HepG2 (cell line): ENCODE measurements at regions not wholly inside any gene's neighbourhood (a gene's known extent, or its start where the extent isn't known, plus 50 kb on each side); places are given as distances from the start of the nearest gene placed in this dataset.

Source experiments
- ATAC-seq: fragments of 200-7000 bp; cut with Tn5 transposase; 3 replicates; pipeline ENCODE4 v1.9.1; 2020; ENCODE audit warnings: mild to moderate bottlenecking, moderate library complexity
- BruUV-seq: library from RNA; stranded (reverse); fragments of 400-500 nt; replicated peaks from 2 replicates; lab custom pipeline; 2021; lab: Mats Ljungman, UMichigan
- CTCF ChIA-PET: fragments of 300-600 bp; formaldehyde crosslinking; extraction: SDS; loops from one replicate; lab custom pipeline; 2021; ENCODE audit warnings: low total read pairs, inconsistent platforms, low intra/inter-chr PET ratio; lab: Yijun Ruan, JAX
- POLR2A ChIA-PET: fragments of 350-600 bp; sonication (Branson Sonifier 250); formaldehyde crosslinking; loops from one replicate; lab custom pipeline; 2020; ENCODE audit warnings: antibody characterized with exemption, inconsistent platforms; lab: Yijun Ruan, JAX
- DNase-seq: peaks from one replicate; pipeline ENCODE4 v3.0.0-alpha.2; 2015; ENCODE audit warnings: low spot score
- FAIRE-seq: peaks from 3 replicates; lab custom pipeline; 2011; peaks lifted over from hg19 to GRCh38; lab: Jason Lieb, UNC
- H2AFZ ChIP-seq: one replicate; pipeline ENCODE4 v1.6.1; 2011; ENCODE audit warnings: low read length, inconsistent platforms
- H3K27ac ChIP-seq: fragments of 300-600 bp; 3 replicates; pipeline ENCODE4 v1.8.0; 2011; ENCODE audit warnings: mixed run types, mild to moderate bottlenecking, mixed read lengths, low read length, inconsistent platforms; ENCODE audit not compliant: insufficient read depth; ENCODE audit errors: extremely low read length
- H3K27me3 ChIP-seq, 2 experiments: fragments of 200-600 bp in 1 of 2; 2 replicates in 1 of 2; 3 replicates in 1 of 2; pipeline versions ENCODE4 v1.6.0 to v1.8.0; 2011; ENCODE audit warnings: low read length in 2 of 2, mild to moderate bottlenecking in 2 of 2, moderate library complexity in 2 of 2, inconsistent platforms in 1 of 2; ENCODE audit not compliant: insufficient read depth in 2 of 2, control insufficient read depth in 1 of 2
- H3K36me3 ChIP-seq, 2 experiments: fragments of 200-600 bp in 1 of 2; replicated peaks in 1 of 2; 2 replicates in 1 of 2; 3 replicates in 1 of 2; pipeline versions ENCODE4 v1.5.1 to v1.8.0; 2011; ENCODE audit warnings: low read length in 2 of 2, inconsistent platforms in 1 of 2; ENCODE audit not compliant: insufficient read depth in 2 of 2, control insufficient read depth in 1 of 2
- H3K4me1 ChIP-seq: 2 replicates; pipeline ENCODE4 v1.5.1; 2012; ENCODE audit warnings: low read length, inconsistent platforms; ENCODE audit not compliant: insufficient read depth
- H3K4me2 ChIP-seq: 2 replicates; pipeline ENCODE4 v1.6.0; 2011; ENCODE audit warnings: low read depth, low read length, inconsistent platforms
- H3K4me3 ChIP-seq, 3 experiments: fragments of 200-600 bp in 1 of 3; sonication (generic), shearing (Covaris generic) in 1 of 3; replicated peaks in 1 of 3; 2 replicates each; pipeline ENCODE4 v1.5.1; 2011 to 2016; ENCODE audit warnings: low read length in 3 of 3, inconsistent platforms in 2 of 3, low read depth in 2 of 3, mild to moderate bottlenecking in 2 of 3, control low read depth in 1 of 3, mixed read lengths in 1 of 3; ENCODE audit not compliant: insufficient read depth in 1 of 3
- H3K79me2 ChIP-seq: one replicate; pipeline ENCODE4 v1.6.1; 2011; ENCODE audit warnings: low read length, inconsistent platforms; ENCODE audit not compliant: insufficient read depth
- H3K9ac ChIP-seq: 2 replicates; pipeline ENCODE4 v1.6.0; 2011; ENCODE audit warnings: mild to moderate bottlenecking, low read depth, low read length, inconsistent platforms; ENCODE audit not compliant: insufficient read depth
- H3K9me3 ChIP-seq: 2 replicates; pipeline ENCODE4 v1.5.1; 2012; ENCODE audit warnings: mild to moderate bottlenecking, low read length
- H4K20me1 ChIP-seq: 2 replicates; pipeline ENCODE4 v1.6.0; 2011; ENCODE audit warnings: inconsistent platforms, mild to moderate bottlenecking, low read length, moderate library complexity; ENCODE audit not compliant: insufficient read depth
- CBX2 ChIP-seq, 2 experiments: fragments of 200-600 bp in 1 of 2; sonication (generic); formaldehyde crosslinking in 1 of 2; IDR thresholded peaks; 2 replicates each; pipeline versions ENCODE4 v1.7.0 to v1.8.1; 2018 to 2022; ENCODE audit warnings: low read depth in 2 of 2, low read length in 1 of 2, mild to moderate bottlenecking in 1 of 2, missing genetic modification reagents in 1 of 2
- GZF1 ChIP-seq: sonication (generic); formaldehyde crosslinking; IDR thresholded peaks from 2 replicates; pipeline ENCODE4 v1.5.1; 2020; ENCODE audit warnings: mild to moderate bottlenecking, missing genetic modification reagents
- PAXIP1 ChIP-seq: sonication (generic); formaldehyde crosslinking; conservative IDR thresholded peaks from 2 replicates; pipeline ENCODE4 v1.4.0; 2020; ENCODE audit warnings: mild to moderate bottlenecking, missing genetic modification reagents, moderate library complexity
- ZIK1 ChIP-seq: sonication (generic); formaldehyde crosslinking; IDR thresholded peaks from 2 replicates; pipeline ENCODE4 v1.5.0; 2020; ENCODE audit warnings: mild to moderate bottlenecking, low read depth, missing genetic modification reagents, borderline replicate concordance
- ZNF235 ChIP-seq: sonication (generic); formaldehyde crosslinking; IDR thresholded peaks from 2 replicates; pipeline ENCODE4 v1.8.1; 2023; ENCODE audit warnings: mild to moderate bottlenecking, missing genetic modification reagents, borderline replicate concordance
- ZNF546 ChIP-seq: sonication (generic); formaldehyde crosslinking; conservative IDR thresholded peaks from 2 replicates; pipeline ENCODE4 v1.8.1; 2023; ENCODE audit warnings: mild to moderate bottlenecking, missing genetic modification reagents
- ZNF598 ChIP-seq: sonication (generic); formaldehyde crosslinking; IDR thresholded peaks from 2 replicates; pipeline ENCODE4 v1.5.1; 2020; ENCODE audit warnings: mild to moderate bottlenecking, missing genetic modification reagents, borderline replicate concordance
- WGBS: methylation state at CpG from one replicate; pipeline ENCODE4 v1.1.6; 2017; ENCODE audit warnings: low lambda C conversion rate; 5-methylcytosine and 5-hydroxymethylcytosine counted together
- in situ Hi-C: cut with HindIII; loops from 2 replicates; pipeline ENCODE4 v1.10.0; 2017; ENCODE audit warnings: low pct_unique_long_range_greater_than_20kb; ENCODE audit not compliant: extremely low pct_ligation_motif_present
- intact Hi-C: fragments of 100-400 bp; cut with micrococcal nuclease; formaldehyde crosslinking; loops from one replicate; pipeline ENCODE4 v1.10.0; 2022; ENCODE audit not compliant: unreplicated experiment
- TF ChIP-seq, protein P1 (sequence below): sonication (generic); formaldehyde crosslinking; IDR thresholded peaks from 2 replicates; pipeline ENCODE4 v1.4.0; 2020; ENCODE audit warnings: missing genetic modification reagents, mild to moderate bottlenecking, borderline replicate concordance

GRCh38 chr16:8087597-8088289 is 502.6 kb downstream of the TMEM114 start (continued):
- TF ChIP-seq PAXIP1 (no peak), ZNF546 (no peak), GZF1 (no peak)

GRCh38 chr16:8087146-8087545 is 503.2 kb downstream of the TMEM114 start:
- intact Hi-C loops = no loop called here
- 3% methylated on average over 2 of the region's 2 CpGs for WGBS
- no peak overlapping the region for H2AFZ ChIP-seq
- H3K9ac ChIP-seq = no peak overlapping the region
- H3K79me2 ChIP-seq = no peaks in the 10 kb centered on the region
- no peak for DNase-seq
- no peaks in the 10 kb centered on the region; the same call in 1 of the 2 replicates for H3K9me3 ChIP-seq
- TF ChIP-seq ZNF235 (CRISPR knock-in tag) = no peak
- TF ChIP-seq ZNF598 = no peak
- TF ChIP-seq, protein P1, sequence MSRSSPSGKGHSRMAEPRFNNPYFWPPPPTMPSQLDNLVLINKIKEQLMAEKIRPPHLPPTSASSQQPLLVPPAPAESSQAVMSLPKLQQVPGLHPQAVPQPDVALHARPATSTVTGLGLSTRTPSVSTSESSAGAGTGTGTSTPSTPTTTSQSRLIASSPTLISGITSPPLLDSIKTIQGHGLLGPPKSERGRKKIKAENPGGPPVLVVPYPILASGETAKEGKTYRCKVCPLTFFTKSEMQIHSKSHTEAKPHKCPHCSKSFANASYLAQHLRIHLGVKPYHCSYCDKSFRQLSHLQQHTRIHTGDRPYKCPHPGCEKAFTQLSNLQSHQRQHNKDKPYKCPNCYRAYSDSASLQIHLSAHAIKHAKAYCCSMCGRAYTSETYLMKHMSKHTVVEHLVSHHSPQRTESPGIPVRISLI (CRISPR knock-in tag) = no peak
- no peak for TF ChIP-seq ZIK1 (CRISPR knock-in tag)
- no peak for TF ChIP-seq CBX2 (IDR thresholded peaks at IDR 0.05; ENCODE audit: low read depth, low read length)
- TF ChIP-seq CBX2 (CRISPR knock-in tag; IDR thresholded peaks at IDR 0.05; ENCODE audit: low read depth) = no peak
- no peaks in the 10 kb centered on the region for H3K36me3 ChIP-seq
- H3K4me2 ChIP-seq = no peak overlapping the region
- H3K4me1 ChIP-seq = no peaks in the 10 kb centered on the region
- H4K20me1 ChIP-seq = no peaks in the 10 kb centered on the region
- in situ Hi-C loops = no loop called here
- no peak for FAIRE-seq
- ChIA-PET CTCF (no interaction called here), POLR2A (no interaction called here)
- no peak overlapping the region for H3K27ac ChIP-seq
- H3K27me3 ChIP-seq = 0 out of 5 replicates have a peak, but pooled peaks cover 0 to 1% of the 10 kb centered on the region in 2 experiments
- no TSS peak for BruUV-seq
- ATAC-seq = no peak
- H3K4me3 ChIP-seq = no peak overlapping the region
